H9 (cell line): ENCODE measurements at regions not wholly inside any gene's neighbourhood (a gene's known extent, or its start where the extent isn't known, plus 50 kb on each side); places are given as distances from the start of the nearest gene placed in this dataset.

Experiments
- DNase-seq: peaks from one replicate; pipeline ENCODE4 v3.0.0-alpha.2; 2017
- H2AFZ ChIP-seq: one replicate; pipeline ENCODE4 v1.6.1; 2013; ENCODE audit warnings: mild to moderate bottlenecking, low read length, control low read depth, moderate library complexity
- H2AK5ac ChIP-seq: 2 replicates; pipeline ENCODE4 v1.6.1; 2013; ENCODE audit warnings: low read length, control low read depth, mixed read lengths; ENCODE audit not compliant: insufficient read length
- H2BK120ac ChIP-seq: one replicate; pipeline ENCODE4 v1.6.1; 2013; ENCODE audit warnings: low read depth, mild to moderate bottlenecking, low read length, control low read depth, inconsistent platforms; ENCODE audit not compliant: poor library complexity, severe bottlenecking
- H2BK12ac ChIP-seq: 2 replicates; pipeline ENCODE4 v1.6.1; 2013; ENCODE audit warnings: low read length, control low read depth, mixed read lengths, low read depth; ENCODE audit not compliant: insufficient read length
- H2BK15ac ChIP-seq: 2 replicates; pipeline ENCODE4 v1.6.1; 2013; ENCODE audit warnings: low read depth, low read length, control low read depth
- H2BK20ac ChIP-seq: one replicate; pipeline ENCODE4 v1.6.1; 2013; ENCODE audit warnings: low read depth, mild to moderate bottlenecking, low read length, control low read depth, inconsistent platforms; ENCODE audit not compliant: poor library complexity, severe bottlenecking
- H2BK5ac ChIP-seq: 2 replicates; pipeline ENCODE4 v1.6.1; 2013; ENCODE audit warnings: low read length, control low read depth, mixed read lengths; ENCODE audit not compliant: insufficient read length
- H3K14ac ChIP-seq: 2 replicates; pipeline ENCODE4 v1.6.1; 2013; ENCODE audit warnings: low read length, control low read depth; ENCODE audit not compliant: insufficient read depth
- H3K18ac ChIP-seq: 2 replicates; pipeline ENCODE4 v1.6.1; 2013; ENCODE audit warnings: low read depth, mild to moderate bottlenecking, mixed read lengths, low read length, control low read depth; ENCODE audit not compliant: insufficient read length
- H3K23ac ChIP-seq: 2 replicates; pipeline ENCODE4 v1.6.1; 2013; ENCODE audit warnings: low read length, control low read depth, mixed read lengths, low read depth; ENCODE audit not compliant: insufficient read length
- H3K23me2 ChIP-seq: 2 replicates; pipeline ENCODE4 v1.6.1; 2013; ENCODE audit warnings: low read depth, mild to moderate bottlenecking, mixed read lengths, low read length, control low read depth; ENCODE audit not compliant: insufficient read length, poor library complexity, severe bottlenecking
- H3K27ac ChIP-seq: 2 replicates; pipeline ENCODE4 v1.5.1; 2013; ENCODE audit warnings: low read length, control low read depth, mixed read lengths, low read depth; ENCODE audit not compliant: insufficient read length
- H3K27me3 ChIP-seq: 2 replicates; pipeline ENCODE4 v1.6.1; 2013; ENCODE audit warnings: low read length, control low read depth, inconsistent platforms; ENCODE audit not compliant: insufficient read depth
- H3K4ac ChIP-seq: 2 replicates; pipeline ENCODE4 v1.6.1; 2013; ENCODE audit warnings: low read depth, mild to moderate bottlenecking, control low read depth, inconsistent platforms, low read length, moderate library complexity
- H3K4me1 ChIP-seq: 2 replicates; pipeline ENCODE4 v1.6.1; 2013; ENCODE audit warnings: low read length, control low read depth, inconsistent platforms; ENCODE audit not compliant: insufficient read depth
- H3K4me2 ChIP-seq: 2 replicates; pipeline ENCODE4 v1.6.1; 2013; ENCODE audit warnings: low read length, control low read depth, mixed read lengths; ENCODE audit not compliant: insufficient read length, insufficient read depth
- H3K56ac ChIP-seq: 2 replicates; pipeline ENCODE4 v1.6.1; 2013; ENCODE audit warnings: low read depth, mild to moderate bottlenecking, mixed read lengths, low read length, control low read depth; ENCODE audit not compliant: insufficient read length
- H3K79me1 ChIP-seq: 2 replicates; pipeline ENCODE4 v1.6.1; 2013; ENCODE audit warnings: low read depth, mild to moderate bottlenecking, moderate library complexity, low read length, control low read depth, inconsistent platforms; ENCODE audit not compliant: insufficient read depth, poor library complexity, severe bottlenecking
- H3K79me2 ChIP-seq: 2 replicates; pipeline ENCODE4 v1.6.1; 2013; ENCODE audit warnings: low read length, control low read depth, inconsistent platforms; ENCODE audit not compliant: insufficient read depth
- H3K9ac ChIP-seq: 2 replicates; pipeline ENCODE4 v1.6.1; 2013; ENCODE audit warnings: low read length, control low read depth, mixed read lengths; ENCODE audit not compliant: insufficient read length; ENCODE audit errors: extremely low read depth
- H3K9me3 ChIP-seq: one replicate; pipeline ENCODE4 v1.6.1; 2013; ENCODE audit warnings: low read depth, low read length, inconsistent platforms; ENCODE audit not compliant: control insufficient read depth
- H3T11ph ChIP-seq: one replicate; pipeline ENCODE4 v1.6.1; 2013; ENCODE audit warnings: mild to moderate bottlenecking, low read length, control low read depth, inconsistent platforms
- H4K20me1 ChIP-seq: one replicate; pipeline ENCODE4 v1.6.1; 2013; ENCODE audit not compliant: control insufficient read depth, insufficient read length, insufficient read depth
- H4K5ac ChIP-seq: 2 replicates; pipeline ENCODE4 v1.6.1; 2013; ENCODE audit warnings: low read depth, mild to moderate bottlenecking, mixed read lengths, low read length, control low read depth; ENCODE audit not compliant: insufficient read length
- H4K8ac ChIP-seq: replicated peaks from 2 replicates; pipeline ENCODE4 v1.6.1; 2013; ENCODE audit warnings: low read length, control low read depth, mixed read lengths, low read depth; ENCODE audit not compliant: insufficient read length
- H4K91ac ChIP-seq: 2 replicates; pipeline ENCODE4 v1.6.1; 2013; ENCODE audit warnings: low read depth, mild to moderate bottlenecking, moderate library complexity, mixed read lengths, low read length, control low read depth; ENCODE audit not compliant: insufficient read length
- H3K27ac Mint-ChIP-seq, 3 experiments: 2 replicates in 2 of 3; 3 replicates in 1 of 3; pipeline ENCODE4 v1.8.0; 2020 to 2021; ENCODE audit warnings: mixed read lengths in 3 of 3, mild to moderate bottlenecking in 1 of 3, moderate library complexity in 1 of 3
- H3K27me3 Mint-ChIP-seq: 2 replicates; pipeline ENCODE4 v1.8.0; 2021; ENCODE audit warnings: low read depth, mild to moderate bottlenecking, moderate library complexity, mixed read lengths
- H3K36me3 Mint-ChIP-seq, 3 experiments: 2 replicates in 2 of 3; 3 replicates in 1 of 3; pipeline ENCODE4 v1.8.0; 2020 to 2021; ENCODE audit warnings: low read depth in 3 of 3, mixed read lengths in 3 of 3; ENCODE audit not compliant: insufficient read depth in 1 of 3
- H3K4me1 Mint-ChIP-seq, 2 experiments: 2 replicates each; pipeline ENCODE4 v1.8.0; 2020; ENCODE audit warnings: mixed read lengths in 2 of 2
- H3K4me3 Mint-ChIP-seq, 2 experiments: 2 replicates in 1 of 2; 3 replicates in 1 of 2; pipeline ENCODE4 v1.8.0; 2020 to 2021; ENCODE audit warnings: mild to moderate bottlenecking in 2 of 2, mixed read lengths in 2 of 2, moderate library complexity in 1 of 2
- H3K9me3 Mint-ChIP-seq, 2 experiments: 2 replicates in 1 of 2; 3 replicates in 1 of 2; pipeline ENCODE4 v1.8.0; 2020; ENCODE audit warnings: mild to moderate bottlenecking in 2 of 2, mixed read lengths in 2 of 2, moderate library complexity in 1 of 2
- CTCF ChIP-seq: fragments of 200-600 bp; sonication (generic); conservative IDR thresholded peaks from 3 replicates; pipeline ENCODE4 v1.8.0; 2021; ENCODE audit warnings: antibody characterized with exemption, mild to moderate bottlenecking

DNA sequence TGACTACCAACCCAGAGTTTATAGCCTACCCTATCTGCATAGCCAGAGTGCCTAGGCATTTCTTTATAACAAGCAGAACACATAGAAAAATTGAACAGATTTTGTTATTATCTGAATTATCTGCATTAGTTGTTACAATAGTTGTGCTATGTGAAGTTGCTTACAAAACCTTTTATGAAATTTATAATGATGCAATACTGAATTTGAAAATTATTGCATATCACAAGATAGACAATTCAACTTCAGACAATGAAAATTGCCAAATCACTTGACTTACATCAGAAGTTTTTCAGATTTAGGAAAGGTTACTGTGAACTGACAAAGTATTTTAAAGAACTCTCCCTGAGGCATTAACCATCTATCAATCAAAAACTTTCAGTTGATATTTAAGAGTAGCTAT is 437.9 kb upstream of the PIK3C3 start:
- no peak for TF ChIP-seq CTCF
- Histone ChIP-seq H2AK5ac (no peak overlapping the region), H3K14ac (no peak overlapping the region), H3K56ac (no peak overlapping the region), H3K23me2 (no peaks in the 10 kb centered on the region), H2AFZ (no peak overlapping the region), H3K27me3 (no peaks in the 10 kb centered on the region), H4K8ac (no peak overlapping the region), H4K5ac (no peak overlapping the region), H3K79me1 (no peaks in the 10 kb centered on the region), H3K4me1 (no peaks in the 10 kb centered on the region), H3T11ph (no peak overlapping the region), H3K27ac (no peak overlapping the region), H3K23ac (no peak overlapping the region), H3K4ac (no peak overlapping the region), H4K20me1 (no peaks in the 10 kb centered on the region), H3K4me2 (no peak overlapping the region), H2BK15ac (no peak overlapping the region), H3K18ac (no peak overlapping the region), H2BK5ac (no peak overlapping the region), H3K79me2 (no peaks in the 10 kb centered on the region), H2BK120ac (no peak overlapping the region), H2BK12ac (no peak overlapping the region), H3K9me3 (no peaks in the 10 kb centered on the region), H3K9ac (no peak overlapping the region), H4K91ac (no peak overlapping the region), H2BK20ac (no peak overlapping the region)
- no peaks in the 10 kb centered on the region for H3K27me3 Mint-ChIP-seq
- no peak for DNase-seq
- H3K27ac Mint-ChIP-seq = no peak overlapping the region
- H3K4me3 Mint-ChIP-seq = no peak overlapping the region
- H3K9me3 Mint-ChIP-seq = no peaks in the 10 kb centered on the region
- no peaks in the 10 kb centered on the region for H3K36me3 Mint-ChIP-seq
- H3K4me1 Mint-ChIP-seq = peaks cover 3 to 9% of the 10 kb centered on the region in 2 experiments; a peak in 1 of 4 replicates
